HUDEP-2 (cell line): ENCODE measurements at regions not wholly inside any gene's neighbourhood (a gene's known extent, or its start where the extent isn't known, plus 50 kb on each side); places are given as distances from the start of the nearest gene placed in this dataset.

Source experiments
- DNase-seq, 76 experiments: peaks; one replicate each; lab custom pipeline; 2025; ENCODE audit not compliant: unreplicated experiment in 76 of 76; lab: John Stamatoyannopoulos, UW

- DNase-seq = peak in 1 of 76 experiments; percentile 0
Measured at GRCh38 chr3:159123877-159124276, 322.0 kb downstream of the MFSD1 start.

GRCh38 chr3:159126261-159127020 is 324.6 kb downstream of the MFSD1 start:
- DNase-seq = no peak

GRCh38 chr3:159127021-159127392 is 325.2 kb downstream of the MFSD1 start:
- no peak for DNase-seq

- no peak for DNase-seq
Measured at GRCh38 chr3:159128628-159129027, 326.8 kb downstream of the MFSD1 start.

GRCh38 chr3:159130108-159130507 is 328.3 kb downstream of the MFSD1 start:
- DNase-seq = peak in 4 of 76 experiments; percentile 2 to 21 (median 8)

GRCh38 chr3:159131376-159131775 is 329.5 kb downstream of the MFSD1 start:
- no peak for DNase-seq

- no peak for DNase-seq
Measured at GRCh38 chr3:159137949-159138348, 336.1 kb downstream of the MFSD1 start.

- no peak for DNase-seq
Measured at GRCh38 chr3:159139326-159139725, 337.5 kb downstream of the MFSD1 start.

GRCh38 chr3:159144472-159144871 is 342.6 kb downstream of the MFSD1 start:
- no peak for DNase-seq

GRCh38 chr3:159144891-159145290 is 343.0 kb downstream of the MFSD1 start:
- no peak for DNase-seq

GRCh38 chr3:159146392-159146791 is 344.5 kb downstream of the MFSD1 start:
- no peak for DNase-seq

- no peak for DNase-seq
Measured at GRCh38 chr3:159146856-159147435, 345.1 kb downstream of the MFSD1 start.

GRCh38 chr3:159147813-159148212 is 346.0 kb downstream of the MFSD1 start:
- DNase-seq = no peak

- no peak for DNase-seq
Measured at GRCh38 chr3:159148466-159148865, 346.6 kb downstream of the MFSD1 start.

GRCh38 chr3:159149131-159149530 is 347.3 kb downstream of the MFSD1 start:
- no peak for DNase-seq

- no peak for DNase-seq
Measured at GRCh38 chr3:159149633-159150032, 347.8 kb downstream of the MFSD1 start.

- no peak for DNase-seq
Measured at GRCh38 chr3:159150180-159150579, 348.3 kb downstream of the MFSD1 start.

- DNase-seq = no peak
Measured at GRCh38 chr3:159151130-159151529, 349.3 kb downstream of the MFSD1 start.

GRCh38 chr3:159157275-159157674 is 355.4 kb downstream of the MFSD1 start:
- DNase-seq = no peak

GRCh38 chr3:159158213-159158612 is 356.4 kb downstream of the MFSD1 start:
- DNase-seq = no peak

GRCh38 chr3:159158801-159159200 is 356.9 kb downstream of the MFSD1 start:
- DNase-seq = no peak

GRCh38 chr3:159159546-159159945 is 357.7 kb downstream of the MFSD1 start:
- no peak for DNase-seq
